ENCODE measurements at regions not wholly inside any gene's neighbourhood (a gene's known extent, or its start where the extent isn't known, plus 50 kb on each side); places are given as distances from the start of the nearest gene placed in this dataset.

- TF ChIP-seq CTCF (IDR thresholded peaks at IDR 0.05; ENCODE audit: borderline replicate concordance, control extremely low read depth, extremely low read depth, insufficient read depth, missing control alignments) = no peak
- in situ Hi-C loops (cut with MboI; ENCODE audit: low sequenced_read_pairs, unreplicated experiment) = no loop called here
- no peak for DNase-seq (ENCODE audit: low spot score)
Measured at GRCh38 chr1:117694543-117694942, 88.7 kb downstream of the TENT5C start.

GRCh38 chr1:117695796-117696490, 90.1 kb downstream of the TENT5C start:
- TF ChIP-seq CTCF (IDR thresholded peaks at IDR 0.05; ENCODE audit: borderline replicate concordance, control extremely low read depth, extremely low read depth, insufficient read depth, missing control alignments) = no peak
- in situ Hi-C loops (cut with MboI; ENCODE audit: low sequenced_read_pairs, unreplicated experiment) = no loop called here
- DNase-seq (ENCODE audit: low spot score) = no peak

- DNase-seq (ENCODE audit: low spot score) = no peak
- TF ChIP-seq CTCF (IDR thresholded peaks at IDR 0.05; ENCODE audit: borderline replicate concordance, control extremely low read depth, extremely low read depth, insufficient read depth, missing control alignments) = no peak
- in situ Hi-C loops (cut with MboI; ENCODE audit: low sequenced_read_pairs, unreplicated experiment) = no loop called here
Measured at GRCh38 chr1:117696561-117696960, 90.7 kb downstream of the TENT5C start.

GRCh38 chr1:117697220-117697781, 91.5 kb downstream of the TENT5C start:
- in situ Hi-C loops (cut with MboI; ENCODE audit: low sequenced_read_pairs, unreplicated experiment) = no loop called here
- TF ChIP-seq CTCF (IDR thresholded peaks at IDR 0.05; ENCODE audit: borderline replicate concordance, control extremely low read depth, extremely low read depth, insufficient read depth, missing control alignments) = no peak
- DNase-seq (ENCODE audit: low spot score) = no peak

GRCh38 chr1:117698398-117699160, 92.7 kb downstream of the TENT5C start:
- no peak for DNase-seq (ENCODE audit: low spot score)
- TF ChIP-seq CTCF (IDR thresholded peaks at IDR 0.05; ENCODE audit: borderline replicate concordance, control extremely low read depth, extremely low read depth, insufficient read depth, missing control alignments) = no peak
- in situ Hi-C loops (cut with MboI; ENCODE audit: low sequenced_read_pairs, unreplicated experiment) = no loop called here

- in situ Hi-C loops (cut with MboI; ENCODE audit: low sequenced_read_pairs, unreplicated experiment) = no loop called here
- no peak for DNase-seq (ENCODE audit: low spot score)
- no peak for TF ChIP-seq CTCF (IDR thresholded peaks at IDR 0.05; ENCODE audit: borderline replicate concordance, control extremely low read depth, extremely low read depth, insufficient read depth, missing control alignments)
Measured at GRCh38 chr1:117699953-117700352, 94.1 kb downstream of the TENT5C start.
